ENCODE measurements at regions not wholly inside any gene's neighbourhood (a gene's known extent, or its start where the extent isn't known, plus 50 kb on each side); places are given as distances from the start of the nearest gene placed in this dataset.

DNA sequence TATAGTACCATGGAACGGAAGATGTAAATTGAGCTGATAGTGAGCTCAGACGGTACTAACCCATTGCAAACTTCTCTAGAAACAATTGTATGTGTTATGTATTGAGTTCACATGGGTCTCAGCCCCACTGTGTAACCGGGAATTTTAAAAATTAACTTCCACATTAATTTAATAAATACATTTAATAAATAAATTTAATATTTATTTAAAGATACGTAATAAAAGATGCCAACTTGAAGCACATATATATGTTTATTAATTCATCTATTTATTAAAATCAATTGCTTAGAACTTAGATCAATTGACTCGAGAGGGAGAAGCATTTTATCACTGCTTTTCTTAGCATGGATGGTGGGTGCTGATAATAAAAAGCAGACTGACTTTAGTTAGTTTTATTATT, 170.1 kb upstream of the NPVF start:
- TF ChIP-seq, protein P1, sequence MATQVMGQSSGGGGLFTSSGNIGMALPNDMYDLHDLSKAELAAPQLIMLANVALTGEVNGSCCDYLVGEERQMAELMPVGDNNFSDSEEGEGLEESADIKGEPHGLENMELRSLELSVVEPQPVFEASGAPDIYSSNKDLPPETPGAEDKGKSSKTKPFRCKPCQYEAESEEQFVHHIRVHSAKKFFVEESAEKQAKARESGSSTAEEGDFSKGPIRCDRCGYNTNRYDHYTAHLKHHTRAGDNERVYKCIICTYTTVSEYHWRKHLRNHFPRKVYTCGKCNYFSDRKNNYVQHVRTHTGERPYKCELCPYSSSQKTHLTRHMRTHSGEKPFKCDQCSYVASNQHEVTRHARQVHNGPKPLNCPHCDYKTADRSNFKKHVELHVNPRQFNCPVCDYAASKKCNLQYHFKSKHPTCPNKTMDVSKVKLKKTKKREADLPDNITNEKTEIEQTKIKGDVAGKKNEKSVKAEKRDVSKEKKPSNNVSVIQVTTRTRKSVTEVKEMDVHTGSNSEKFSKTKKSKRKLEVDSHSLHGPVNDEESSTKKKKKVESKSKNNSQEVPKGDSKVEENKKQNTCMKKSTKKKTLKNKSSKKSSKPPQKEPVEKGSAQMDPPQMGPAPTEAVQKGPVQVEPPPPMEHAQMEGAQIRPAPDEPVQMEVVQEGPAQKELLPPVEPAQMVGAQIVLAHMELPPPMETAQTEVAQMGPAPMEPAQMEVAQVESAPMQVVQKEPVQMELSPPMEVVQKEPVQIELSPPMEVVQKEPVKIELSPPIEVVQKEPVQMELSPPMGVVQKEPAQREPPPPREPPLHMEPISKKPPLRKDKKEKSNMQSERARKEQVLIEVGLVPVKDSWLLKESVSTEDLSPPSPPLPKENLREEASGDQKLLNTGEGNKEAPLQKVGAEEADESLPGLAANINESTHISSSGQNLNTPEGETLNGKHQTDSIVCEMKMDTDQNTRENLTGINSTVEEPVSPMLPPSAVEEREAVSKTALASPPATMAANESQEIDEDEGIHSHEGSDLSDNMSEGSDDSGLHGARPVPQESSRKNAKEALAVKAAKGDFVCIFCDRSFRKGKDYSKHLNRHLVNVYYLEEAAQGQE (IDR thresholded peaks at IDR 0.05) = no peak
- TF ChIP-seq POLR2A (IDR thresholded peaks at IDR 0.05; ENCODE audit: low read length) (no peak), RFX5 (IDR thresholded peaks at IDR 0.05) (no peak), ZC3H11A (IDR thresholded peaks at IDR 0.05) (no peak), CEBPB (IDR thresholded peaks at IDR 0.05) (no peak), BHLHE40 (IDR thresholded peaks at IDR 0.05; ENCODE audit: low read depth, low read length) (no peak)
- TF ChIP-seq, protein P2, sequence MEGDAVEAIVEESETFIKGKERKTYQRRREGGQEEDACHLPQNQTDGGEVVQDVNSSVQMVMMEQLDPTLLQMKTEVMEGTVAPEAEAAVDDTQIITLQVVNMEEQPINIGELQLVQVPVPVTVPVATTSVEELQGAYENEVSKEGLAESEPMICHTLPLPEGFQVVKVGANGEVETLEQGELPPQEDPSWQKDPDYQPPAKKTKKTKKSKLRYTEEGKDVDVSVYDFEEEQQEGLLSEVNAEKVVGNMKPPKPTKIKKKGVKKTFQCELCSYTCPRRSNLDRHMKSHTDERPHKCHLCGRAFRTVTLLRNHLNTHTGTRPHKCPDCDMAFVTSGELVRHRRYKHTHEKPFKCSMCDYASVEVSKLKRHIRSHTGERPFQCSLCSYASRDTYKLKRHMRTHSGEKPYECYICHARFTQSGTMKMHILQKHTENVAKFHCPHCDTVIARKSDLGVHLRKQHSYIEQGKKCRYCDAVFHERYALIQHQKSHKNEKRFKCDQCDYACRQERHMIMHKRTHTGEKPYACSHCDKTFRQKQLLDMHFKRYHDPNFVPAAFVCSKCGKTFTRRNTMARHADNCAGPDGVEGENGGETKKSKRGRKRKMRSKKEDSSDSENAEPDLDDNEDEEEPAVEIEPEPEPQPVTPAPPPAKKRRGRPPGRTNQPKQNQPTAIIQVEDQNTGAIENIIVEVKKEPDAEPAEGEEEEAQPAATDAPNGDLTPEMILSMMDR (IDR thresholded peaks at IDR 0.05) = no peak
- TF ChIP-seq, protein P3, sequence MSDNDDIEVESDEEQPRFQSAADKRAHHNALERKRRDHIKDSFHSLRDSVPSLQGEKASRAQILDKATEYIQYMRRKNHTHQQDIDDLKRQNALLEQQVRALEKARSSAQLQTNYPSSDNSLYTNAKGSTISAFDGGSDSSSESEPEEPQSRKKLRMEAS (IDR thresholded peaks at IDR 0.05) = no peak

Measured in A549 (cell line).